ENCODE measurements at regions not wholly inside any gene's neighbourhood (a gene's known extent, or its start where the extent isn't known, plus 50 kb on each side); places are given as distances from the start of the nearest gene placed in this dataset.

DNA sequence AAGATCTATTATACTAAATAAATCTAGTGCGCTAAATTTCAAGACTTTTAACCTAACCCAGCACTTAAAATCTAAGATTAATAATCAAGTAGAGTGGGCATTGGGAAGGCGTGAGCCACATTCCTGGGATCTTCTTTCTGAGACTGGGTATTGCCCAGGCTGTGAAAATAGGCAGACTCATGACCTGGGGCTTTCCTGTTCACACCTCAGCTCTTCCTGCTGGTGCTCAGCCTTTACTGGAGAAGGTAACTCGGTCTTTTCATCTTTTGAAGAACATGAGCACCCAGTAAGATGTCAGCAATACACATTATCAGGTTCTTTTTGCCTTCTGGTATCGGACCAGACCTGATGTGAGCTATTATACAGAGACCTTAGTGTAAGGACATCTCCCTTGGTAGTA lies 500.5 kb downstream of the PLCL1 start:
- DNase-seq (no peak), ATAC-seq (no peak)
- H3K27ac ChIP-seq = no peak overlapping the region
- no peaks in the 10 kb centered on the region for H3K36me3 ChIP-seq
- no peaks in the 10 kb centered on the region for H3K4me1 ChIP-seq
- TF ChIP-seq, protein P1, sequence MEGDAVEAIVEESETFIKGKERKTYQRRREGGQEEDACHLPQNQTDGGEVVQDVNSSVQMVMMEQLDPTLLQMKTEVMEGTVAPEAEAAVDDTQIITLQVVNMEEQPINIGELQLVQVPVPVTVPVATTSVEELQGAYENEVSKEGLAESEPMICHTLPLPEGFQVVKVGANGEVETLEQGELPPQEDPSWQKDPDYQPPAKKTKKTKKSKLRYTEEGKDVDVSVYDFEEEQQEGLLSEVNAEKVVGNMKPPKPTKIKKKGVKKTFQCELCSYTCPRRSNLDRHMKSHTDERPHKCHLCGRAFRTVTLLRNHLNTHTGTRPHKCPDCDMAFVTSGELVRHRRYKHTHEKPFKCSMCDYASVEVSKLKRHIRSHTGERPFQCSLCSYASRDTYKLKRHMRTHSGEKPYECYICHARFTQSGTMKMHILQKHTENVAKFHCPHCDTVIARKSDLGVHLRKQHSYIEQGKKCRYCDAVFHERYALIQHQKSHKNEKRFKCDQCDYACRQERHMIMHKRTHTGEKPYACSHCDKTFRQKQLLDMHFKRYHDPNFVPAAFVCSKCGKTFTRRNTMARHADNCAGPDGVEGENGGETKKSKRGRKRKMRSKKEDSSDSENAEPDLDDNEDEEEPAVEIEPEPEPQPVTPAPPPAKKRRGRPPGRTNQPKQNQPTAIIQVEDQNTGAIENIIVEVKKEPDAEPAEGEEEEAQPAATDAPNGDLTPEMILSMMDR (IDR thresholded peaks at IDR 0.05) = no peak
- no peak for TF ChIP-seq POLR2A (IDR thresholded peaks at IDR 0.05)
- no peak overlapping the region for H3K4me3 ChIP-seq
- no peaks in the 10 kb centered on the region for H3K9me3 ChIP-seq
- no peaks in the 10 kb centered on the region for H3K27me3 ChIP-seq
- 58% methylated on average over 4 of the region's 4 CpGs for WGBS (ENCODE audit: insufficient coverage, low coverage, low lambda C conversion rate, missing lambda C conversion rate)
- intact Hi-C loops (cut with DNase I) = no loop called here

DNA sequence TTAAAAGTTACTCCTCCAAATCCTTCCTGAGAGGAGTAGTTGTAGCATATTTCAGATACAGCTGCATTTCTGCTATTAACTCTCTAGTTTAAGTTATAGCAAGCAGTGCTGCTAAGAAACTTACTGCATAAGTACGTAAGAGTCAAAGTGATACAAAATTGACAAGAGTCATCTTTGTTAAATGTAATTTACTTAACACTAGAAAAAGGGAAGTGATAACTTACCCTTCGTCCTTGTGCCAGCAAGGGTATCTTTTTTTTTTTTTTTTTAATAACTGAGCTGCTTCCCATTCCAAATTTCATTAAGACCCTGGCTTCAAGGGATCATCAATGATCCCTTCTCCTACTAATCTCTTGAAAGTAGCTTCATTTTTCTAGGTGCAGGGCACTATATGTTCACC lies 493.0 kb downstream of the PLCL1 start:
- H3K4me1 ChIP-seq = no peaks in the 10 kb centered on the region
- ATAC-seq = no peak
- TF ChIP-seq POLR2A (IDR thresholded peaks at IDR 0.05) = no peak
- TF ChIP-seq, protein P1 (IDR thresholded peaks at IDR 0.05) = no peak
- no peak overlapping the region for H3K4me3 ChIP-seq
- no peak overlapping the region for H3K27ac ChIP-seq
- no peaks in the 10 kb centered on the region for H3K36me3 ChIP-seq
- WGBS (ENCODE audit: insufficient coverage, low coverage, low lambda C conversion rate, missing lambda C conversion rate) = 37% methylated on average over 2 of the region's 2 CpGs
- H3K9me3 ChIP-seq = no peaks in the 10 kb centered on the region
- DNase-seq = no peak
- H3K27me3 ChIP-seq = no peaks in the 10 kb centered on the region
- intact Hi-C loops (cut with DNase I) = loop anchor here in 1 of 2 donors (10.0 kb wide), 1 partner anchor 503 kb away; no protein-coding TSS in a partner anchor

DNA sequence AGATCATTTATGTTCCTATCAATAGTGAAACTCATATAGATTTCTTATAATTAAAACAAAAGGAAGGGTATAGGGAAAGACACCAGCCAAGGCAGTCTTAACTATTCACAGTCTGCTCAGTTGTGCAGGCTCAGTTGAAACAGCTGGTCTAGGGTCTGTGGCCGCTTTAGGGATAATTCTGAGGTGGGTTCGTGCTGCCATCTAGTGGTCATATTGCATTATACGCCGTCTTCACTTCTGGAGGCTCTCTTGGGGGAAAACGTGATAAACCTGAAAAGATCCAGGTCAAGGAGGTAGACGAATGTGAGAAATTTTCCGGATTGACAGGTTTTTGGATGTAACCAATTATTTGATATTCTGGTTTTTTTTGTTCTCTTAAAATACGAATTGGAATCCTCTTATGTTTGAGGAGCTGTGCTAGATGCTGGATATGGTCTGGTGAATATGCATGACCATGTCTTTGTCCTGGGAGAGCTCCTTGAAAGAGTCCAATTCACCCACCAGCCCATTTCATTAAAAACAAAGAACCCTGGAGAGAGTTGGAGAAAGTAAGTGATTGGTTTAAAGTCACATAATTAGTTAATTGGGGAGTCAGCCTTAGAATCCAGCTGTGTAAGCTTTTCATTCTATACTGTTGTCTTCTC lies 492.4 kb downstream of the PLCL1 start:
- H3K9me3 ChIP-seq = no peaks in the 10 kb centered on the region
- no peak overlapping the region for H3K27ac ChIP-seq
- H3K36me3 ChIP-seq = no peaks in the 10 kb centered on the region
- no peaks in the 10 kb centered on the region for H3K27me3 ChIP-seq
- TF ChIP-seq, protein P1 (IDR thresholded peaks at IDR 0.05) = peak; percentile 52 to 82 (median 82)
- no peak for TF ChIP-seq POLR2A (IDR thresholded peaks at IDR 0.05)
- no peak for DNase-seq
- WGBS (ENCODE audit: insufficient coverage, low coverage, low lambda C conversion rate, missing lambda C conversion rate) = under 1% methylated on average over 8 of the region's 8 CpGs
- ATAC-seq = peak; percentile 68 to 84 (median 84)
- no peaks in the 10 kb centered on the region for H3K4me1 ChIP-seq
- H3K4me3 ChIP-seq = no peak overlapping the region
- intact Hi-C loops (cut with DNase I) = loop anchor here in 1 of 2 donors (10.0 kb wide), 1 partner anchor 502 kb away; no protein-coding TSS in a partner anchor

DNA sequence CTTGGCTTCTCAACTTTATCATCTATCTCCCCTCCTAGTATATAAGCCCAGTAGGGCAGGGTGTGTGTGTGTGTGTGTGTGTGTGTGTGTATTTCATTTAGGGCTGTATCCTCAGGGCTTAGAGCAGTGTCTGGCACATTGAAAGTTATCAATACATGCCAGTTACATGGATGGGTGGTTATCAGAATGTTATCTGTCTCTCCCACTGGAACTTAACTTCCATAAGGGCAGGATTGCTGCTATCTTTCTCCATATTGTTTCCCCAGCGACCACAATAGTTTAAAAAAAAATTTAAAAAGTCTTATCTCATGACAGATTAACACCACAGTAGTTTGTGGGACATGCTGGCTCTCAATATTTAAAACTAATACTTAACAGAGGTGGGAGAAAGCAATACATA lies 488.9 kb downstream of the PLCL1 start:
- H3K4me1 ChIP-seq = no peaks in the 10 kb centered on the region
- ATAC-seq (no peak), DNase-seq (no peak)
- intact Hi-C loops (cut with DNase I) = loop anchor here in 1 of 2 donors (10.0 kb wide), 1 partner anchor 498 kb away; no protein-coding TSS in a partner anchor
- H3K36me3 ChIP-seq = no peaks in the 10 kb centered on the region
- WGBS (ENCODE audit: insufficient coverage, low coverage, low lambda C conversion rate, missing lambda C conversion rate) = 0% methylated on average over 1 of the region's 1 CpG
- TF ChIP-seq, protein P1 (IDR thresholded peaks at IDR 0.05) = no peak
- no peak overlapping the region for H3K27ac ChIP-seq
- H3K9me3 ChIP-seq = no peaks in the 10 kb centered on the region
- H3K27me3 ChIP-seq = no peaks in the 10 kb centered on the region
- H3K4me3 ChIP-seq = no peak overlapping the region
